GM12878 (cell line): ENCODE measurements at regions not wholly inside any gene's neighbourhood (a gene's known extent, or its start where the extent isn't known, plus 50 kb on each side); places are given as distances from the start of the nearest gene placed in this dataset.
"Not testable (repeated sequence)": the region's sequence is repeated elsewhere in the genome, so short reads cannot be mapped to it uniquely, and the experiment has no call there.

ENCODE experiments used
- ATAC-seq: fragments of 200-7000 bp; cut with Tn5 transposase; 3 replicates; pipeline ENCODE4 v1.9.1; 2020; ENCODE audit warnings: mild to moderate bottlenecking, moderate library complexity
- BruUV-seq: library from RNA; stranded (reverse); fragments of 400-500 nt; replicated peaks from 2 replicates; lab custom pipeline; 2021; lab: Mats Ljungman, UMichigan
- CTCF ChIA-PET: fragments of 300-600 bp; sonication (Branson Sonifier 250); formaldehyde crosslinking; extraction: SDS; loops from one replicate; lab custom pipeline; 2021; ENCODE audit warnings: inconsistent platforms; lab: Yijun Ruan, JAX
- POLR2A ChIA-PET: fragments of 350-600 bp; formaldehyde crosslinking; extraction: SDS; loops from one replicate; lab custom pipeline; 2021; ENCODE audit warnings: inconsistent platforms; lab: Charles Lee
- RAD21 ChIA-PET: fragments of 300-600 bp; sonication (Branson Sonifier 250); formaldehyde crosslinking; loops from one replicate; lab custom pipeline; 2023; ENCODE audit warnings: antibody characterized with exemption; ENCODE audit not compliant: unreplicated experiment; lab: Charles Lee
- SMC1A ChIA-PET: fragments of 300-600 bp; sonication (Branson Sonifier 250); formaldehyde crosslinking; loops from one replicate; lab custom pipeline; 2023; ENCODE audit not compliant: unreplicated experiment, uncharacterized antibody; lab: Charles Lee
- DNase-seq: peaks from one replicate; pipeline ENCODE4 v3.0.0-alpha.2; 2011; ENCODE audit warnings: low read depth, low spot score
- FAIRE-seq: peaks from 3 replicates; lab custom pipeline; 2011; peaks lifted over from hg19 to GRCh38; lab: Jason Lieb, UNC
- H2AFZ ChIP-seq: 2 replicates; pipeline ENCODE4 v1.6.0; 2011; ENCODE audit warnings: low read depth, low read length, control low read depth; ENCODE audit not compliant: control insufficient read depth
- H3K27ac ChIP-seq: 2 replicates; pipeline ENCODE4 v1.5.1; 2011; ENCODE audit warnings: control low read depth; ENCODE audit not compliant: control insufficient read depth, insufficient read depth
- H3K27me3 ChIP-seq, 2 experiments: replicated peaks in 1 of 2; 2 replicates each; pipeline versions ENCODE4 v1.6.0 to v1.6.1; 2011; ENCODE audit warnings: low read length in 1 of 2; ENCODE audit not compliant: control insufficient read depth in 2 of 2, insufficient read depth in 2 of 2
- H3K36me3 ChIP-seq, 2 experiments: 2 replicates each; pipeline ENCODE4 v1.5.1; 2011; ENCODE audit warnings: low read length in 1 of 2; ENCODE audit not compliant: control insufficient read depth in 2 of 2, insufficient read depth in 2 of 2
- H3K4me1 ChIP-seq: 2 replicates; pipeline ENCODE4 v1.6.1; 2011; ENCODE audit warnings: mild to moderate bottlenecking, low read length, moderate library complexity, mixed read lengths; ENCODE audit not compliant: control insufficient read depth, insufficient read depth
- H3K4me2 ChIP-seq: 2 replicates; pipeline ENCODE4 v1.6.0; 2011; ENCODE audit warnings: control low read depth; ENCODE audit not compliant: control insufficient read depth, insufficient read depth
- H3K4me3 ChIP-seq: fragments of 200-600 bp; sonication (generic); 2 replicates; pipeline ENCODE4 v1.5.1; 2016
- H3K79me2 ChIP-seq: 2 replicates; pipeline ENCODE4 v1.6.0; 2011; ENCODE audit warnings: low read length; ENCODE audit not compliant: control insufficient read depth, insufficient read depth
- H3K9ac ChIP-seq: 2 replicates; pipeline ENCODE4 v1.8.0; 2011; ENCODE audit warnings: low read length, control low read depth, mixed read lengths; ENCODE audit not compliant: control insufficient read depth, insufficient read depth
- H3K9me3 ChIP-seq: replicated peaks from 3 replicates; pipeline ENCODE4 v1.5.1; 2011; ENCODE audit warnings: mild to moderate bottlenecking, low read length; ENCODE audit not compliant: control insufficient read depth, insufficient read depth
- H4K20me1 ChIP-seq: 2 replicates; pipeline ENCODE4 v1.6.0; 2011; ENCODE audit not compliant: control insufficient read depth, insufficient read depth
- EGR1 ChIP-seq, 2 experiments: IDR thresholded peaks; 1 replicate in 1 of 2; 2 replicates in 1 of 2; pipeline ENCODE4 v1.6.1; 2011 to 2012; ENCODE audit warnings: low read depth in 2 of 2, low read length in 2 of 2, borderline replicate concordance in 1 of 2, mild to moderate bottlenecking in 1 of 2, moderate library complexity in 1 of 2
- FOXK2 ChIP-seq: fragments of 450-650 bp; IDR thresholded peaks from 2 replicates; pipeline ENCODE4 v1.6.1; 2017; ENCODE audit warnings: mild to moderate bottlenecking, moderate library complexity
- HDGF ChIP-seq: fragments of 450-650 bp; IDR thresholded peaks from 2 replicates; pipeline ENCODE4 v1.6.1; 2016; ENCODE audit warnings: antibody characterized with exemption
- KAT2A ChIP-seq: conservative IDR thresholded peaks from 2 replicates; pipeline ENCODE4 v1.6.1; 2011; ENCODE audit warnings: low read depth, low read length; ENCODE audit not compliant: control insufficient read depth
- MEF2B ChIP-seq: fragments of 450-650 bp; IDR thresholded peaks from 2 replicates; pipeline ENCODE4 v1.6.1; 2018; ENCODE audit warnings: mild to moderate bottlenecking, moderate library complexity; ENCODE audit not compliant: partially characterized antibody, poor library complexity, severe bottlenecking
- MXI1 ChIP-seq: fragments of 150-350 bp; IDR thresholded peaks from 2 replicates; pipeline ENCODE4 v1.6.1; 2011; ENCODE audit warnings: low read depth, mild to moderate bottlenecking, inconsistent platforms, low read length, improper control_type of control experiment
- MYC ChIP-seq: IDR thresholded peaks from 2 replicates; pipeline ENCODE4 v1.6.1; 2011; ENCODE audit warnings: mild to moderate bottlenecking, low read length, moderate library complexity, inconsistent platforms; ENCODE audit not compliant: insufficient read depth, insufficient replicate concordance, insufficient read length, severe bottlenecking
- NFYA ChIP-seq: IDR thresholded peaks from 2 replicates; pipeline ENCODE4 v1.6.1; 2011; ENCODE audit warnings: low read depth, mild to moderate bottlenecking, low read length, improper control_type of control experiment, borderline replicate concordance
- SMARCA5 ChIP-seq: fragments of 450-650 bp; IDR thresholded peaks from 2 replicates; pipeline ENCODE4 v1.6.1; 2017; ENCODE audit warnings: mild to moderate bottlenecking
- SMC3 ChIP-seq: IDR thresholded peaks from 2 replicates; pipeline ENCODE4 v1.6.1; 2011; ENCODE audit warnings: low read length, improper control_type of control experiment, borderline replicate concordance
- YY1 ChIP-seq: IDR thresholded peaks from 2 replicates; pipeline ENCODE4 v1.6.1; 2011; ENCODE audit warnings: low read depth, mild to moderate bottlenecking, low read length
- ZNF24 ChIP-seq: fragments of 450-650 bp; IDR thresholded peaks from 2 replicates; pipeline ENCODE4 v1.6.1; 2017; ENCODE audit warnings: antibody characterized with exemption, mild to moderate bottlenecking
- ZZZ3 ChIP-seq: IDR thresholded peaks from 2 replicates; pipeline ENCODE4 v1.6.1; 2011; ENCODE audit warnings: low read depth; ENCODE audit not compliant: control insufficient read depth, insufficient read length
- WGBS: methylation state at CpG from one replicate; pipeline ENCODE4 v1.1.6; 2016; ENCODE audit warnings: low lambda C conversion rate; ENCODE audit not compliant: insufficient replicate concordance, insufficient coverage; ENCODE audit errors: missing lambda C conversion rate; 5-methylcytosine and 5-hydroxymethylcytosine counted together
- in situ Hi-C: fragments of 300-500 bp; cut with MboI; formaldehyde crosslinking; loops from 9 replicates; pipeline ENCODE4 v1.14.3; 2018; ENCODE audit warnings: mixed read lengths
- intact Hi-C: fragments of 100-400 bp; cut with micrococcal nuclease; formaldehyde crosslinking; loops from one replicate; pipeline ENCODE4 v1.14.2; 2022; ENCODE audit not compliant: unreplicated experiment

DNA sequence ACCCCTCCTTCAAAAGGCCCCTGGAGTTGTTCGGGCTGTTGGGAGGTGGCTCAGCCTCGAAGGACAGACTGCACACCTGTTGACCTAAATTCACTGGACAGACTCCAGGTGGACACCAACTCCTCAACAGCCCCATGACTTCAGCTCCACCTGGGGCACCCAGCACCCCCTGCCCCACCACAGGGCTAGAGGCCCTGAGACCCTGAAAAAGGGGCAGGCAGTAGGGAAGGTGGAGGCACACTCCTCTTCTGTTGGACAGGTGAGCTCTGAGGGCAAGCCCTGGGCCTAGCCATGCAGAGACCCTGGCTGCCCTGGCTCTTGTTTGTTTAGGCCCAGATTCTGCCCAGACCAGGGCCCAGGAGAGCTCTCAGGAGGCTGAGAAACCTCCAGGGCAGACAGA, 409.7 kb upstream of the CAMK1G start:
- H3K4me1 ChIP-seq, H3K27me3 ChIP-seq, ATAC-seq, H3K4me3 ChIP-seq, H3K4me2 ChIP-seq, DNase-seq, H3K79me2 ChIP-seq, intact Hi-C loops, in situ Hi-C loops, RAD21 ChIA-PET, FAIRE-seq, H3K9me3 ChIP-seq, BruUV-seq, SMC1A ChIA-PET, H3K9ac ChIP-seq, H2AFZ ChIP-seq, H3K27ac ChIP-seq, CTCF ChIA-PET, POLR2A ChIA-PET, H4K20me1 ChIP-seq, H3K36me3 ChIP-seq: not testable (repeated sequence)
- WGBS: 50% methylated on average over 2 of the region's 2 CpGs

DNA sequence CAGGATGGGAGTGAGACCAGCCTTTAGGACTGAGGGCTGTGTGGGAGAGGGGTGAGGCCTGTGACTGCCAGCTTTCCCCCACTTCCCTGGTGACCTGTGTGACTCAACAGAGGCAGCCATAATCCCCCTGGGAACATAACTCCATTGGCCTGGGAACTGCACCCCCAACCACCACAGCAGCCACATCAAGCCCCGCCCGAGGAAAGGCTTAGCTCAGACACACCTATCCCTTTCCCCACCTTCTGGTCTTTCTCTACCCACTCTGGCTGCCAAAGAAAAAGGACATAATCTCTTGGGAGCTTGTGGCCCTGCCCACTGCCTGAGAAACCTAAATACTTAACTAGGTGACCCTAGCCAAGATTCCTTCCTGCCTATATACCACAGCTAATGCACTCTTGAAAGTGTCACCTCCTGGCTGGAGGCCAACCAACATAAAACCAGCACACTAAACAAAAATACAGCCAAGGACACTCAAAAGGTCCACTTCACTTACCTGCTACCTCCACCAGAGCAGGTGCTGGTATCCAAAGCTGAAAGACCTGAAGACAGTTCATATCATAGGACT, 406.6 kb upstream of the CAMK1G start:
- FAIRE-seq (no peak), DNase-seq (no peak), ATAC-seq (no peak)
- SMC1A ChIA-PET: interaction anchor here (1.2 kb wide), 1 partner anchor 8 kb away, joined by 4 read pairs; no protein-coding TSS in a partner anchor
- BruUV-seq: no TSS peak
- no peak overlapping the region for H3K27ac ChIP-seq
- CTCF ChIA-PET: interaction anchor here (0.6 to 1.7 kb wide), 2 partner anchors 8 to 249 kb away, joined by 4 to 5 read pairs; no protein-coding TSS in a partner anchor
- H3K4me3 ChIP-seq: no peak overlapping the region
- 30% methylated on average over 2 of the region's 2 CpGs for WGBS
- H3K79me2 ChIP-seq: no peaks in the 10 kb centered on the region
- RAD21 ChIA-PET: no interaction called here
- H2AFZ ChIP-seq: no peak overlapping the region
- in situ Hi-C loops: no loop called here
- peaks cover 1% of the 10 kb centered on the region; the same call in 2 of the 3 replicates for H3K9me3 ChIP-seq
- H4K20me1 ChIP-seq: no peaks in the 10 kb centered on the region
- TF ChIP-seq EGR1 (IDR thresholded peaks at IDR 0.05; ENCODE audit: borderline replicate concordance in 1 of 2, low read depth in 2 of 2, low read length in 2 of 2) (no peak), FOXK2 (no peak), SMC3 (no peak), MYC (no peak), ZZZ3 (no peak), MEF2B (no peak), HDGF (no peak), KAT2A (no peak), YY1 (no peak), MXI1 (no peak), ZNF24 (no peak), SMARCA5 (no peak), NFYA (no peak)
- POLR2A ChIA-PET: no interaction called here
- no peak overlapping the region for H3K4me2 ChIP-seq
- intact Hi-C loops: no loop called here
- H3K4me1 ChIP-seq: no peaks in the 10 kb centered on the region
- H3K36me3 ChIP-seq: no peaks in the 10 kb centered on the region
- no peak overlapping the region for H3K9ac ChIP-seq
- no peaks in the 10 kb centered on the region for H3K27me3 ChIP-seq
